ENCODE measurements at regions not wholly inside any gene's neighbourhood (a gene's known extent, or its start where the extent isn't known, plus 50 kb on each side); places are given as distances from the start of the nearest gene placed in this dataset.

- in situ Hi-C loops (cut with MboI) = no loop called here
- no peak for ATAC-seq
- intact Hi-C loops (cut with micrococcal nuclease) = no loop called here
- no peaks in the 10 kb centered on the region for H3K4me1 ChIP-seq (replicated peaks in 1 of 2; ENCODE audit: control insufficient read depth in 2 of 2, insufficient read depth in 2 of 2, low read length in 2 of 2)
- H4K20me1 ChIP-seq (replicated peaks; ENCODE audit: control insufficient read depth, insufficient read depth, low read length) = no peaks in the 10 kb centered on the region
- no peak for DNase-seq (ENCODE audit: extremely low read depth in 1 of 4, low spot score in 3 of 4)
- H3K9me3 ChIP-seq (replicated peaks; ENCODE audit: control insufficient read depth, insufficient read depth, low read depth, low read length) = no peaks in the 10 kb centered on the region
- no peak overlapping the region for H3K4me3 ChIP-seq
- BruUV-seq (replicated peaks) = no TSS peak
- H3K27me3 ChIP-seq (ENCODE audit: control insufficient read depth in 2 of 2, insufficient read depth in 2 of 2, low read length in 2 of 2) = no peaks in the 10 kb centered on the region
- ChIA-PET POLR2A (no interaction called here), CTCF (ENCODE audit: low intra/inter-chr PET ratio) (no interaction called here)
- H3K36me3 ChIP-seq (ENCODE audit: control insufficient read depth, insufficient read depth, low read length) = no peaks in the 10 kb centered on the region
- no peak for FAIRE-seq
- H2AFZ ChIP-seq (ENCODE audit: low read depth, low read length) = no peak overlapping the region
- H3K27ac ChIP-seq (ENCODE audit: extremely low read depth, low read depth, low read length) = no peak overlapping the region
- 0% methylated on average over 6 of the region's 6 CpGs for WGBS (ENCODE audit: insufficient coverage, low coverage, missing lambda C conversion rate)
- H3K79me2 ChIP-seq (ENCODE audit: control insufficient read depth, insufficient read depth, low read length) = no peaks in the 10 kb centered on the region
- no peak overlapping the region for H3K4me2 ChIP-seq (ENCODE audit: insufficient read depth, low read length)
- H3K9me1 ChIP-seq (ENCODE audit: control insufficient read depth, insufficient read depth, low read length) = no peaks in the 10 kb centered on the region
- H3K9ac ChIP-seq (ENCODE audit: insufficient read depth in 1 of 2, low read depth in 2 of 2, low read length in 2 of 2) = no peak overlapping the region
- TF ChIP-seq MAX (CRISPR knock-in tag; IDR thresholded peaks at IDR 0.05) = no peak
- TF ChIP-seq, protein P1, sequence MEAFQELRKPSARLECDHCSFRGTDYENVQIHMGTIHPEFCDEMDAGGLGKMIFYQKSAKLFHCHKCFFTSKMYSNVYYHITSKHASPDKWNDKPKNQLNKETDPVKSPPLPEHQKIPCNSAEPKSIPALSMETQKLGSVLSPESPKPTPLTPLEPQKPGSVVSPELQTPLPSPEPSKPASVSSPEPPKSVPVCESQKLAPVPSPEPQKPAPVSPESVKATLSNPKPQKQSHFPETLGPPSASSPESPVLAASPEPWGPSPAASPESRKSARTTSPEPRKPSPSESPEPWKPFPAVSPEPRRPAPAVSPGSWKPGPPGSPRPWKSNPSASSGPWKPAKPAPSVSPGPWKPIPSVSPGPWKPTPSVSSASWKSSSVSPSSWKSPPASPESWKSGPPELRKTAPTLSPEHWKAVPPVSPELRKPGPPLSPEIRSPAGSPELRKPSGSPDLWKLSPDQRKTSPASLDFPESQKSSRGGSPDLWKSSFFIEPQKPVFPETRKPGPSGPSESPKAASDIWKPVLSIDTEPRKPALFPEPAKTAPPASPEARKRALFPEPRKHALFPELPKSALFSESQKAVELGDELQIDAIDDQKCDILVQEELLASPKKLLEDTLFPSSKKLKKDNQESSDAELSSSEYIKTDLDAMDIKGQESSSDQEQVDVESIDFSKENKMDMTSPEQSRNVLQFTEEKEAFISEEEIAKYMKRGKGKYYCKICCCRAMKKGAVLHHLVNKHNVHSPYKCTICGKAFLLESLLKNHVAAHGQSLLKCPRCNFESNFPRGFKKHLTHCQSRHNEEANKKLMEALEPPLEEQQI (IDR thresholded peaks at IDR 0.05) = no peak
- TF ChIP-seq ZNF583 (CRISPR knock-in tag; IDR thresholded peaks at IDR 0.05) = no peak
- TF ChIP-seq AFF1 (IDR thresholded peaks at IDR 0.05; ENCODE audit: low read depth in 1 of 2, partially characterized antibody in 2 of 2) = no peak
- TF ChIP-seq POLR3G (IDR thresholded peaks at IDR 0.05; ENCODE audit: extremely low read depth, insufficient read length, insufficient replicate concordance) = no peak
- no peak for TF ChIP-seq ZNF444 (CRISPR knock-in tag; IDR thresholded peaks at IDR 0.05)
- no peak for TF ChIP-seq LCOR (CRISPR knock-in tag; IDR thresholded peaks at IDR 0.05)
- TF ChIP-seq, protein P2, sequence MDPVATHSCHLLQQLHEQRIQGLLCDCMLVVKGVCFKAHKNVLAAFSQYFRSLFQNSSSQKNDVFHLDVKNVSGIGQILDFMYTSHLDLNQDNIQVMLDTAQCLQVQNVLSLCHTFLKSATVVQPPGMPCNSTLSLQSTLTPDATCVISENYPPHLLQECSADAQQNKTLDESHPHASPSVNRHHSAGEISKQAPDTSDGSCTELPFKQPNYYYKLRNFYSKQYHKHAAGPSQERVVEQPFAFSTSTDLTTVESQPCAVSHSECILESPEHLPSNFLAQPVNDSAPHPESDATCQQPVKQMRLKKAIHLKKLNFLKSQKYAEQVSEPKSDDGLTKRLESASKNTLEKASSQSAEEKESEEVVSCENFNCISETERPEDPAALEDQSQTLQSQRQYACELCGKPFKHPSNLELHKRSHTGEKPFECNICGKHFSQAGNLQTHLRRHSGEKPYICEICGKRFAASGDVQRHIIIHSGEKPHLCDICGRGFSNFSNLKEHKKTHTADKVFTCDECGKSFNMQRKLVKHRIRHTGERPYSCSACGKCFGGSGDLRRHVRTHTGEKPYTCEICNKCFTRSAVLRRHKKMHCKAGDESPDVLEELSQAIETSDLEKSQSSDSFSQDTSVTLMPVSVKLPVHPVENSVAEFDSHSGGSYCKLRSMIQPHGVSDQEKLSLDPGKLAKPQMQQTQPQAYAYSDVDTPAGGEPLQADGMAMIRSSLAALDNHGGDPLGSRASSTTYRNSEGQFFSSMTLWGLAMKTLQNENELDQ (CRISPR knock-in tag; IDR thresholded peaks at IDR 0.05; ENCODE audit: borderline replicate concordance) = no peak
- no peak for TF ChIP-seq POLR2AphosphoS5 (IDR thresholded peaks at IDR 0.05; ENCODE audit: control insufficient read depth, insufficient read depth, low read depth, low read length)
- no peak for TF ChIP-seq CBX8 (IDR thresholded peaks at IDR 0.05; ENCODE audit: borderline replicate concordance, extremely low read depth, low read depth, low read length, poor library complexity, severe bottlenecking)
- TF ChIP-seq, protein P3, sequence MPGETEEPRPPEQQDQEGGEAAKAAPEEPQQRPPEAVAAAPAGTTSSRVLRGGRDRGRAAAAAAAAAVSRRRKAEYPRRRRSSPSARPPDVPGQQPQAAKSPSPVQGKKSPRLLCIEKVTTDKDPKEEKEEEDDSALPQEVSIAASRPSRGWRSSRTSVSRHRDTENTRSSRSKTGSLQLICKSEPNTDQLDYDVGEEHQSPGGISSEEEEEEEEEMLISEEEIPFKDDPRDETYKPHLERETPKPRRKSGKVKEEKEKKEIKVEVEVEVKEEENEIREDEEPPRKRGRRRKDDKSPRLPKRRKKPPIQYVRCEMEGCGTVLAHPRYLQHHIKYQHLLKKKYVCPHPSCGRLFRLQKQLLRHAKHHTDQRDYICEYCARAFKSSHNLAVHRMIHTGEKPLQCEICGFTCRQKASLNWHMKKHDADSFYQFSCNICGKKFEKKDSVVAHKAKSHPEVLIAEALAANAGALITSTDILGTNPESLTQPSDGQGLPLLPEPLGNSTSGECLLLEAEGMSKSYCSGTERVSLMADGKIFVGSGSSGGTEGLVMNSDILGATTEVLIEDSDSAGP (CRISPR knock-in tag; IDR thresholded peaks at IDR 0.05) = no peak
Measured at GRCh38 chr6:102918161-102918560, 1524.7 kb downstream of the GRIK2 start.
